GM19452 (cell line): ENCODE measurements at regions not wholly inside any gene's neighbourhood (a gene's known extent, or its start where the extent isn't known, plus 50 kb on each side); places are given as distances from the start of the nearest gene placed in this dataset.

ENCODE experiments used
- ATAC-seq: cut with Tn5 transposase; IDR thresholded peaks from one replicate; pipeline ENCODE4 v1.9.1; 2021; ENCODE audit not compliant: unreplicated experiment

DNA sequence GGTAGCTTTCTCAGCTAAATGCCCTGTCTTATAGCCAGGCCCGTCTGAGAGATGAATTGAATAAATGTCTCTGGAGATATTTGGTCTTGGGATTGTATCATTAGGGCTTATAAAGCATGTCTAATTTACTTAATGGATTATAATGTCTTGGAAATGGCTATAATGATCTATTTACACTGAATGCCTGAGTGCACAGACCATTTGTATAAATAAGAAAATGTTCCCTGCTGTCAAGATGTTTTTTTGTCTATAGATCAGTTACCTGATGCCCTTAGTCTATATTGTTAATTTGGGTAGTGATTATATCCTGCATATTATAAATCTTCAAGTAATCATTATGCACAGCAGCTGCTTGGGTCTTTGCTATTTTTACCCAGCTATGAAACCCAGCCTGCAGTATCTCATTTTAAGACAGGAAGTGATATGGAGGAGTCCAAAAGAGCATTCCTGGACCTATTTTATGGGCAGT is 112.9 kb upstream of the ACTBL2 start:
- no peak for ATAC-seq

GRCh38 chr5:57594436-57594835 is 111.8 kb upstream of the ACTBL2 start:
- ATAC-seq = no peak

GRCh38 chr5:57592236-57592635 is 109.6 kb upstream of the ACTBL2 start:
- ATAC-seq = no peak

- ATAC-seq = no peak
Observed at GRCh38 chr5:57586649-57587048, 104.0 kb upstream of the ACTBL2 start.

GRCh38 chr5:57582578-57583070 is 100.0 kb upstream of the ACTBL2 start:
- no peak for ATAC-seq

- no peak for ATAC-seq
Observed at GRCh38 chr5:57581772-57582171, 99.2 kb upstream of the ACTBL2 start.

- no peak for ATAC-seq
Observed at GRCh38 chr5:57581222-57581621, 98.6 kb upstream of the ACTBL2 start.

DNA sequence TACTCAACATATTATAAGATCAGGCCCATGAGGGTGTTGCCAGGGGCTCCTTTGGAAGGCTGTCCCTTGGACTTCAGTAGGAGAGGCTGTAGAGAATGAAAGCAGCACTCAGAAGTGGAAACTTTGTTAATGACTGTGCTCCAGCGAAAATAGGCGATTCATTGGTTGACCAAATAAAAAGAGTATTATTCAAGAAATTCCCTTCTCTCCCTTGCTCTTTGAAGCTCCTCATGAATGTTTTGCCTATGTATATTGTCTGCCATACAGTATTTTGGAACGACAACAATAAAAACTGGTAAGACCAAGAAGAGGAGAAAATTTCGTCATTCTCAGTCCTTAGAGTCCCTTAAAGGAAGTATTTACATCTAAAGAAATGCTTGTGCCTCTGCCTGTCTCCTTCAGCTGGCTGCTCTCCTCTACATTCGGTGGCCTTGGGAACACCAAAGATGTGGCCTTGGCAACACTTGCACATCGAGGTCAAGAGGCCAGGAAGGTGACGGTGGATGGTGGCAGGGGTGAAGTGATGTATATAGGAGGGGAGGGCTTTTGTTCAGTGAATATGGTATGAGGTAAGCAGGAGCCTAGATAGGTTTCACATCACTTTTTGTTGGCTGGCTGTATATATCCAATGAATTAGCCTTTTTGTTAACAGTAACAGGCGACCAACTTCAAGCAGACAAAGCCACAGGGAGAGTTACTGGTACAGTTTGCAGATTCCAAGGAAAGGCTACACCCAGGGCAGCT is 95.0 kb upstream of the ACTBL2 start:
- no peak for ATAC-seq

DNA sequence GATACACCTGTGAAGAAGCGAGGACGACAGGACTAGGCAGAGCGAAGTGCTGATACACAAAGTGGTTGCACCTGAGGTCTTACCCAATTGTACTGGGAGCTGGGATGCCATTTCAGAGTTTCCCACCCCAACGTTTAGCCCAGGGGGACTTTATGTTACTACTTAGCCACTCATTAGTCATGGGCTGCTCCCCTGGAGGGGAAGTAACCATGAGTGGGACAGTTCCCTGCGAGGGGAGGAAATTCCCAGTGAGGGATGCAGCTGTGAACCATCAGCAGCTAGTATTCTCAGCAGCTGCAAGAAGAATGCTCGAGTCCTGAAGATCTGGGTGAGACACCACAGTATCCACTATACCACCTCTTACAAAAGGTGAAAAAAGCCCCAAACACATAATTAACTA is 93.7 kb upstream of the ACTBL2 start:
- ATAC-seq = no peak

- ATAC-seq = no peak
Observed at GRCh38 chr5:57575839-57576238, 93.2 kb upstream of the ACTBL2 start.

GRCh38 chr5:57572461-57572860 is 89.8 kb upstream of the ACTBL2 start:
- ATAC-seq = no peak

DNA sequence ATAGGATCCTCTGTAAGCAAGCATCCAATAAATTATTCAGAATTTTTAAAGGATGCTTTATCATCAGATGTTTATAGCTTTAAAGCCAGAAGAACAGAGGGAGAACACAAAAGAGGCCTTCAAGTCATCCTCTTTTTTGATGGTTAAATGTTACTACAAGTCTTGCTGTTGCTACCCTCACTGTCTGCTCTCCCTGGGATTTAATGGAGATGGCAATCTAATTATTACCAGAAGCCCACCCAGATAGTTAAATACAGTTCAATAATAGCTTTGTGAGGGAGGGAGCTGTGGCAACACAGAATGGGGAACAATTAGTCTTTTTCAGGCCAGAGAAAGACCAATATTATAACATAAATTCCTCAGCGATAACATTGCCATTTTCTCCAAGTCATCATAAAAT is 87.0 kb upstream of the ACTBL2 start:
- ATAC-seq = no peak

GRCh38 chr5:57568136-57568535 is 85.5 kb upstream of the ACTBL2 start:
- ATAC-seq = no peak

GRCh38 chr5:57566914-57567313 is 84.3 kb upstream of the ACTBL2 start:
- no peak for ATAC-seq

GRCh38 chr5:57561231-57561842 is 78.7 kb upstream of the ACTBL2 start:
- ATAC-seq = no peak

- ATAC-seq = no peak
Observed at GRCh38 chr5:57559110-57559635, 76.6 kb upstream of the ACTBL2 start.

DNA sequence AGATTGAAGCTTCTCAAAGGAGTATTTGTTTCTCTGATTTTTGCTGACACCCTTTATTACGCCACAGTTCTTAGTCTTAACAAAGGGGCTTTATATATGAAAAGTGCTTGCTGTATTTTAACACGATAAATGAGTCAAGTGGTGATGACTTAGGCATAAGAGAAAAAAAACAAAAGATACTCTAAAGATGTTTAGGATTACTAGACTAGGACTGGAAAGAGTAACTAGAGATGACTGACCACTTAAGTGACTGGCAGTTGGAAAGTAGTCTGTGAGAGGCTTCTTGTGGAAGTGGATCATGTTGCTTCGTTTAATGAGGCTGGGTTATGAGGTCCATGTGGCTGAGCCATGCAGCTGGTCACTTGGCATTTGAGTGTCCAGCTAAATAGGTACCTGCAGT is 69.4 kb upstream of the ACTBL2 start:
- no peak for ATAC-seq

DNA sequence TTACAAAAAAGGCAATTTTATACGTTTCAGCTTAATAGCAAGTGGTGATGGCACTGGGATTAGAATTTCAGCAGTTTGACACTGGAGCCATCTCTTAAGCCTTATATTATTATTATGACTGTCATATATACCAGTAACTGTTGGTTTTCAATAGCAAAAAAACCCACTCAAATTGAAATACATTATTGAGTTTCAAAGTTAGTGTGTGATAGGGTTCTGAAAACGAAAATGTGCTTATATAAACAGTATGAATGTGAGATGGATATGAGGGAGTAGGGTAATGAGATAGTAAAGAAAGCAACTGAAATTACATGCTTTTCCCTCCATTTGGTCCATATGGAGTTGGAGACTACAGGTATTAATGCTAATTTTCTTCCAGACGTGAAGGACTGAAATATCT is 68.6 kb upstream of the ACTBL2 start:
- ATAC-seq = no peak

GRCh38 chr5:57550132-57550531 is 67.5 kb upstream of the ACTBL2 start:
- no peak for ATAC-seq

DNA sequence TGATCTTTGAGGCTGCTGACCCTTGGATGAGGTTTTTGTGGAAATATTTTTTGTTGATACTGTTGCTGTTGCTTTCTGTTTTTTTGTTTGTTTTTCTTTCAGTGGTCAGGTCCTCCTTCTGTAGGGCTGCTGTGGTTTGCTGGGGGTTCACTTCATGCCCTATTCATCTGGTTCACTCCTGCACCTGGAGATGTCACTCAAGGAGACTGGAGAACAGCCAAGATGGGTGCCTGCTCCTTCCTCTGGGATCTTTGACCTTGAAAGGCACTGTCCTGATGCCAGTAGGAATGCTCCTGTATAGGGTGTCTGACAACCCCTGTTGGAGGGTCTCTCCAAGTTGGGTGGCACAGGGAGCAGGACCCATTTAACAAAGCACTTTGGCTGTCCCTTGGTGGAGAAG is 67.0 kb upstream of the ACTBL2 start:
- no peak for ATAC-seq

- no peak for ATAC-seq
Observed at GRCh38 chr5:57540823-57541222, 58.2 kb upstream of the ACTBL2 start.

GRCh38 chr5:57539281-57539701 is 56.7 kb upstream of the ACTBL2 start:
- no peak for ATAC-seq
